A673 (cell line): ENCODE measurements at regions not wholly inside any gene's neighbourhood (a gene's known extent, or its start where the extent isn't known, plus 50 kb on each side); places are given as distances from the start of the nearest gene placed in this dataset.

Source experiments
- BruUV-seq: library from RNA; stranded (reverse); fragments of 400-500 nt; replicated peaks from 2 replicates; lab custom pipeline; 2021; lab: Mats Ljungman, UMichigan
- CTCF ChIA-PET: fragments of 300-600 bp; sonication (Branson Sonifier 250); formaldehyde crosslinking; loops from one replicate; lab custom pipeline; 2022; ENCODE audit warnings: antibody characterized with exemption; lab: Charles Lee
- POLR2A ChIA-PET: fragments of 300-600 bp; sonication (Branson Sonifier 250); formaldehyde crosslinking; loops from one replicate; lab custom pipeline; 2022; ENCODE audit warnings: antibody characterized with exemption; ENCODE audit not compliant: low non-redundant PET; lab: Charles Lee
- DNase-seq: peaks from one replicate; pipeline ENCODE4 v3.0.0-alpha.2; 2015; ENCODE audit warnings: low spot score
- H3K27ac ChIP-seq: fragments of 200-600 bp; sonication (generic); 2 replicates; pipeline ENCODE4 v1.5.1; 2016; ENCODE audit warnings: mixed run types, low read depth, mild to moderate bottlenecking, mixed read lengths, antibody characterized with exemption, low read length; ENCODE audit not compliant: poor library complexity, severe bottlenecking
- H3K27me3 ChIP-seq: fragments of 200-600 bp; sonication (generic); replicated peaks from 2 replicates; pipeline ENCODE4 v1.6.1; 2017; ENCODE audit warnings: mixed run types, low read depth, mild to moderate bottlenecking, mixed read lengths, antibody characterized with exemption, low read length; ENCODE audit not compliant: insufficient read depth, poor library complexity
- H3K36me3 ChIP-seq: fragments of 200-600 bp; sonication (generic); 2 replicates; pipeline ENCODE4 v1.6.1; 2016; ENCODE audit warnings: mixed run types, mild to moderate bottlenecking, mixed read lengths, antibody characterized with exemption, low read length; ENCODE audit not compliant: insufficient read depth, poor library complexity, severe bottlenecking
- H3K4me1 ChIP-seq: fragments of 200-600 bp; sonication (generic); 2 replicates; pipeline ENCODE4 v1.6.1; 2017; ENCODE audit warnings: mixed run types, mild to moderate bottlenecking, mixed read lengths, antibody characterized with exemption, low read length; ENCODE audit not compliant: insufficient read depth, poor library complexity, severe bottlenecking
- H3K4me3 ChIP-seq: fragments of 200-600 bp; sonication (generic); 2 replicates; pipeline ENCODE4 v1.5.1; 2016; ENCODE audit warnings: low read depth, mixed run types, mild to moderate bottlenecking, mixed read lengths, low read length; ENCODE audit not compliant: poor library complexity, severe bottlenecking
- H3K9me3 ChIP-seq: fragments of 200-600 bp; sonication (generic); 2 replicates; pipeline ENCODE4 v1.6.1; 2016; ENCODE audit warnings: mixed run types, low read depth, mild to moderate bottlenecking, mixed read lengths, antibody characterized with exemption, low read length; ENCODE audit not compliant: poor library complexity, severe bottlenecking
- EZH2 ChIP-seq: fragments of 200-600 bp; sonication (generic); IDR thresholded peaks from 2 replicates; pipeline ENCODE4 v1.6.1; 2017; ENCODE audit warnings: borderline replicate concordance, low read depth, mild to moderate bottlenecking, mixed read lengths, antibody characterized with exemption, low read length; ENCODE audit not compliant: poor library complexity, severe bottlenecking
- intact Hi-C: fragments of 100-400 bp; cut with micrococcal nuclease; formaldehyde crosslinking; loops from one replicate; pipeline ENCODE4 v1.10.0; 2022; ENCODE audit not compliant: unreplicated experiment
- TF ChIP-seq, protein P1 (sequence below): fragments of 300-800, 200-600 bp; sonication (generic); conservative IDR thresholded peaks from 2 replicates; pipeline ENCODE4 v1.5.1; 2017; ENCODE audit warnings: low read depth, mild to moderate bottlenecking, antibody characterized with exemption, low read length, moderate library complexity, mixed read lengths

- ChIA-PET CTCF (no interaction called here), POLR2A (no interaction called here)
- no peak overlapping the region for H3K27ac ChIP-seq
- TF ChIP-seq, protein P1, sequence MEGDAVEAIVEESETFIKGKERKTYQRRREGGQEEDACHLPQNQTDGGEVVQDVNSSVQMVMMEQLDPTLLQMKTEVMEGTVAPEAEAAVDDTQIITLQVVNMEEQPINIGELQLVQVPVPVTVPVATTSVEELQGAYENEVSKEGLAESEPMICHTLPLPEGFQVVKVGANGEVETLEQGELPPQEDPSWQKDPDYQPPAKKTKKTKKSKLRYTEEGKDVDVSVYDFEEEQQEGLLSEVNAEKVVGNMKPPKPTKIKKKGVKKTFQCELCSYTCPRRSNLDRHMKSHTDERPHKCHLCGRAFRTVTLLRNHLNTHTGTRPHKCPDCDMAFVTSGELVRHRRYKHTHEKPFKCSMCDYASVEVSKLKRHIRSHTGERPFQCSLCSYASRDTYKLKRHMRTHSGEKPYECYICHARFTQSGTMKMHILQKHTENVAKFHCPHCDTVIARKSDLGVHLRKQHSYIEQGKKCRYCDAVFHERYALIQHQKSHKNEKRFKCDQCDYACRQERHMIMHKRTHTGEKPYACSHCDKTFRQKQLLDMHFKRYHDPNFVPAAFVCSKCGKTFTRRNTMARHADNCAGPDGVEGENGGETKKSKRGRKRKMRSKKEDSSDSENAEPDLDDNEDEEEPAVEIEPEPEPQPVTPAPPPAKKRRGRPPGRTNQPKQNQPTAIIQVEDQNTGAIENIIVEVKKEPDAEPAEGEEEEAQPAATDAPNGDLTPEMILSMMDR = no peak
- no peak for TF ChIP-seq EZH2
- H3K9me3 ChIP-seq = no peaks in the 10 kb centered on the region
- DNase-seq = no peak
- H3K4me1 ChIP-seq = peaks cover 14% of the 10 kb centered on the region
- intact Hi-C loops = no loop called here
- no peak overlapping the region for H3K4me3 ChIP-seq
- H3K27me3 ChIP-seq = no peaks in the 10 kb centered on the region
- H3K36me3 ChIP-seq = no peaks in the 10 kb centered on the region
- BruUV-seq = no TSS peak
Measured at GRCh38 chr2:196242131-196242620, 70.8 kb upstream of the STK17B start.

DNA sequence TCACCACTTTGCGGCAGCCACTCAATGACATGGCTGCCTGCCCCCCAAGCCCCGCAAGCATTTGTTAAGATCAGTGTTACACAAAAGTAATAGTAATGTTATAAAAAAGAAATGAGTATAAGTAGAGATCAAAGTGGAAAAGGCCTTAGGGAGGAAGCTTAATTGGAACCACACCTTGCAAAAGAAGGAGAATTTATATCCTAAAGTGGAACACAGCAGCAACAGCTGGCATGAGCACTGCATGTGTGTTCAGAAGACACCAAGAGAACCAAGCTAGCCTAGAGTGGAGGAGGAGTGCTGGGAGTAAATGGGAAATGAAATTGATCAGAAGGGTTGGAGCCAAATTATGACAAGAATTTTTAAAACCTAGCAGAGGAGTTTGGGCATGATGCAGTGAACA is 73.1 kb upstream of the STK17B start:
- POLR2A ChIA-PET = no interaction called here
- Histone ChIP-seq H3K9me3 (no peaks in the 10 kb centered on the region), H3K4me3 (no peak overlapping the region), H3K27me3 (no peaks in the 10 kb centered on the region), H3K36me3 (no peaks in the 10 kb centered on the region), H3K4me1 (peaks cover 10% of the 10 kb centered on the region), H3K27ac (no peak overlapping the region)
- intact Hi-C loops = no loop called here
- no TSS peak for BruUV-seq
- CTCF ChIA-PET = no interaction called here
- TF ChIP-seq, protein P1 = no peak
- no peak for TF ChIP-seq EZH2
- DNase-seq = no peak

- BruUV-seq = no TSS peak
- Histone ChIP-seq H3K4me3 (no peak overlapping the region), H3K27me3 (no peaks in the 10 kb centered on the region), H3K27ac (no peak overlapping the region), H3K36me3 (no peaks in the 10 kb centered on the region), H3K4me1 (peaks cover 5% of the 10 kb centered on the region), H3K9me3 (no peaks in the 10 kb centered on the region)
- ChIA-PET CTCF (no interaction called here), POLR2A (no interaction called here)
- DNase-seq = no peak
- intact Hi-C loops = no loop called here
- TF ChIP-seq, protein P1 = no peak
- TF ChIP-seq EZH2 = no peak
Measured at GRCh38 chr2:196244966-196245365, 73.6 kb upstream of the STK17B start.
